ENCODE measurements at regions not wholly inside any gene's neighbourhood (a gene's known extent, or its start where the extent isn't known, plus 50 kb on each side); places are given as distances from the start of the nearest gene placed in this dataset.

GRCh38 chr16:48963901-48964615 is 317.6 kb downstream of the CBLN1 start:
- TF ChIP-seq, protein P1, sequence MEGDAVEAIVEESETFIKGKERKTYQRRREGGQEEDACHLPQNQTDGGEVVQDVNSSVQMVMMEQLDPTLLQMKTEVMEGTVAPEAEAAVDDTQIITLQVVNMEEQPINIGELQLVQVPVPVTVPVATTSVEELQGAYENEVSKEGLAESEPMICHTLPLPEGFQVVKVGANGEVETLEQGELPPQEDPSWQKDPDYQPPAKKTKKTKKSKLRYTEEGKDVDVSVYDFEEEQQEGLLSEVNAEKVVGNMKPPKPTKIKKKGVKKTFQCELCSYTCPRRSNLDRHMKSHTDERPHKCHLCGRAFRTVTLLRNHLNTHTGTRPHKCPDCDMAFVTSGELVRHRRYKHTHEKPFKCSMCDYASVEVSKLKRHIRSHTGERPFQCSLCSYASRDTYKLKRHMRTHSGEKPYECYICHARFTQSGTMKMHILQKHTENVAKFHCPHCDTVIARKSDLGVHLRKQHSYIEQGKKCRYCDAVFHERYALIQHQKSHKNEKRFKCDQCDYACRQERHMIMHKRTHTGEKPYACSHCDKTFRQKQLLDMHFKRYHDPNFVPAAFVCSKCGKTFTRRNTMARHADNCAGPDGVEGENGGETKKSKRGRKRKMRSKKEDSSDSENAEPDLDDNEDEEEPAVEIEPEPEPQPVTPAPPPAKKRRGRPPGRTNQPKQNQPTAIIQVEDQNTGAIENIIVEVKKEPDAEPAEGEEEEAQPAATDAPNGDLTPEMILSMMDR (IDR thresholded peaks at IDR 0.05), result no peak
- no peak for TF ChIP-seq POLR2A (IDR thresholded peaks at IDR 0.05; ENCODE audit: low read depth)
- TF ChIP-seq POLR2AphosphoS5 (IDR thresholded peaks at IDR 0.05), result no peak
- TF ChIP-seq EP300 (IDR thresholded peaks at IDR 0.05), result no peak
